Kidney (tissue), 13 donors: ENCODE measurements at regions not wholly inside any gene's neighbourhood (a gene's known extent, or its start where the extent isn't known, plus 50 kb on each side); places are given as distances from the start of the nearest gene placed in this dataset.
A peak's percentile ranks its signal among the peaks of the same experiment; 100 is the strongest.

Experiments used
- DNase-seq, 5 donors: peaks; one replicate each; pipeline ENCODE4 v3.0.0-alpha.2; 2013 to 2020
- FAIRE-seq: peaks from 2 replicates; lab custom pipeline; 2012; peaks lifted over from hg19 to GRCh38; lab: Jason Lieb, UNC
- H3K27ac ChIP-seq, 2 donors: one replicate each; pipeline ENCODE4 v1.7.0; 2013; ENCODE audit warnings: low read depth in 2 of 2, low read length in 2 of 2, inconsistent platforms in 1 of 2
- H3K27me3 ChIP-seq: one replicate; pipeline ENCODE4 v1.7.1; 2013; ENCODE audit warnings: low read length, inconsistent platforms; ENCODE audit not compliant: control insufficient read depth, insufficient read depth
- H3K36me3 ChIP-seq, 3 donors: one replicate each; pipeline versions ENCODE4 v1.7.0 to v1.7.1; 2013; ENCODE audit warnings: low read length in 3 of 3, control low read depth in 1 of 3, inconsistent platforms in 1 of 3; ENCODE audit not compliant: insufficient read depth in 3 of 3, control insufficient read depth in 2 of 3
- H3K4me1 ChIP-seq, 3 donors: one replicate each; pipeline versions ENCODE4 v1.7.0 to v1.7.1; 2013; ENCODE audit warnings: low read length in 3 of 3, inconsistent platforms in 1 of 3, low read depth in 1 of 3; ENCODE audit not compliant: control insufficient read depth in 2 of 3, insufficient read depth in 2 of 3
- H3K4me3 ChIP-seq, 3 donors: one replicate each; pipeline versions ENCODE4 v1.7.0 to v1.8.1; 2013; ENCODE audit warnings: low read length in 3 of 3, control low read depth in 1 of 3, inconsistent platforms in 1 of 3
- H3K9ac ChIP-seq, 3 donors: one replicate each; pipeline versions ENCODE4 v1.7.0 to v1.7.1; 2013; ENCODE audit warnings: low read length in 3 of 3, control low read depth in 1 of 3, inconsistent platforms in 1 of 3
- H3K9me3 ChIP-seq, 3 donors: one replicate each; pipeline versions ENCODE4 v1.7.0 to v1.7.1; 2013; ENCODE audit warnings: low read length in 3 of 3, control low read depth in 1 of 3, inconsistent platforms in 1 of 3; ENCODE audit not compliant: control insufficient read depth in 2 of 3, insufficient read depth in 1 of 3
- CTCF ChIP-seq: IDR thresholded peaks from 3 replicates; pipeline ENCODE4 v1.5.1; 2012; ENCODE audit warnings: mild to moderate bottlenecking, moderate library complexity, borderline replicate concordance; ENCODE audit not compliant: insufficient read depth; ENCODE audit errors: extremely low read depth
- intact Hi-C: fragments of 100-400 bp; cut with DNase I; formaldehyde crosslinking; loops from one replicate; pipeline ENCODE4 v1.11.1; 2022
- donor health status: control.
- donor health status: control.
- donor health status: control.
- donor health status: control.
- donor health status: control.
- donor health status: DM: yes; HTN: yes; CAD: no.
- donor health status: Normal renal cell carcinoma (clear cell type).

GRCh38 chr5:123710031-123710430 lies 198.1 kb downstream of the CSNK1G3 start:
- FAIRE-seq (no peak), DNase-seq (no peak)
- Histone ChIP-seq H3K27me3 (no peaks in the 10 kb centered on the region), H3K9me3 (no peaks in the 10 kb centered on the region), H3K27ac (no peak overlapping the region), H3K36me3 (no peaks in the 10 kb centered on the region), H3K4me1 (no peaks in the 10 kb centered on the region), H3K4me3 (no peak overlapping the region), H3K9ac (no peak overlapping the region)
- no peak for TF ChIP-seq CTCF
- intact Hi-C loops, result no loop called here

GRCh38 chr5:123709422-123709821 lies 197.4 kb downstream of the CSNK1G3 start:
- H3K4me3 ChIP-seq, result no peak overlapping the region
- FAIRE-seq (no peak), DNase-seq (peak in 1 of 5 donors; percentile 19)
- H3K9ac ChIP-seq, result no peak overlapping the region
- H3K36me3 ChIP-seq, result no peaks in the 10 kb centered on the region
- no peaks in the 10 kb centered on the region for H3K4me1 ChIP-seq
- no peaks in the 10 kb centered on the region for H3K27me3 ChIP-seq
- no peaks in the 10 kb centered on the region for H3K9me3 ChIP-seq
- H3K27ac ChIP-seq, result no peak overlapping the region
- intact Hi-C loops, result no loop called here
- no peak for TF ChIP-seq CTCF

- Histone ChIP-seq H3K27me3 (no peaks in the 10 kb centered on the region), H3K4me1 (no peaks in the 10 kb centered on the region), H3K4me3 (no peak overlapping the region), H3K9me3 (no peaks in the 10 kb centered on the region), H3K36me3 (no peaks in the 10 kb centered on the region), H3K27ac (no peak overlapping the region), H3K9ac (no peak overlapping the region)
- intact Hi-C loops, result no loop called here
- DNase-seq (no peak), FAIRE-seq (no peak)
- no peak for TF ChIP-seq CTCF
Observed at GRCh38 chr5:123708074-123708806, 196.3 kb downstream of the CSNK1G3 start.
